Keratinocyte (primary cell): ENCODE measurements at regions not wholly inside any gene's neighbourhood (a gene's known extent, or its start where the extent isn't known, plus 50 kb on each side); places are given as distances from the start of the nearest gene placed in this dataset.

Experiments used
- EZH2 ChIP-seq: IDR thresholded peaks from one replicate; pipeline ENCODE4 v1.6.1; 2012; ENCODE audit warnings: inconsistent platforms, mild to moderate bottlenecking, low read length, moderate library complexity
- TF ChIP-seq, protein P1 (sequence below), 3 experiments: IDR thresholded peaks in 1 of 3; conservative IDR thresholded peaks in 1 of 3; optimal IDR thresholded peaks in 1 of 3; 2 replicates in 2 of 3; 3 replicates in 1 of 3; pipeline versions ENCODE3 to v1.5.1; 2011; ENCODE audit warnings: low read length in 3 of 3, mild to moderate bottlenecking in 3 of 3, moderate library complexity in 2 of 3, control low read depth in 1 of 3, inconsistent platforms in 1 of 3; ENCODE audit not compliant: insufficient read depth in 2 of 3; ENCODE audit errors: extremely low read depth in 1 of 3

DNA sequence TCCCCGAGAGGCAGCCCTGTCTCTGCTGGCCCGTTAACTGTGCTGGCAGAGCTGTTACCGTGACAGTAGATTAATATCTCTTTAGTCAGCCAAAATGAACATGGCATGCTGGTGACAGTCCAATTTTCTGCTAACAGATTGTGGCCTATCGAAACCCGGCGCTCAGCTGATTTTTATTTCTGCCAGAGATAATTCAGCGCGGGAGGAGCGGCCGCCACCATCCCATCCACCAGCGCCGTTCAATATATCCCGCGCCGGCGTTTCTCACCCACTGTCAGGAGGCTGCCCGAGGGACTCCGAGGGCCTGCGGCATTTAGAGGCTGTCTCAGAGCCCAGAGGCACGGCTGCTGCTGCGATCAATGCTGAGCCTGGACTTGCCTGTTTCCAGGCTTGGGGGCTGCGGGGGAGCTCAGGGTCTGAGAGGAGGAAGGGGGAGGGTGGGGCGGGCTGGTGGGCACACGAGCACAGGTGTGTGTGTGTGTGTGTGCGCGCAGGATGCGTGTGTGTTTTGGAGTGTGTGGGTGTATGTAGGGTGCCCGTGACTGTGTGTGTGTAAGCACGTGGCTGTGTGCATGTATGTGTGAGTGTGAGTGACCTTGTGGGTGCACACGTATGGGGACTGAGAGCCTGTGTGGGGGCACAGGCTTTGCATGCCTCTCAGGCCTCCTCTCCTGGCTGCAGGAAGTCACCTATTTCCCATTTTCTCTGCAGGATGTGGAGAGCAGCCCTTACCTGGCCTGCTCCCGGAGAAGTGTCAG, 109.7 kb upstream of the ACTRT2 start:
- TF ChIP-seq, protein P1, sequence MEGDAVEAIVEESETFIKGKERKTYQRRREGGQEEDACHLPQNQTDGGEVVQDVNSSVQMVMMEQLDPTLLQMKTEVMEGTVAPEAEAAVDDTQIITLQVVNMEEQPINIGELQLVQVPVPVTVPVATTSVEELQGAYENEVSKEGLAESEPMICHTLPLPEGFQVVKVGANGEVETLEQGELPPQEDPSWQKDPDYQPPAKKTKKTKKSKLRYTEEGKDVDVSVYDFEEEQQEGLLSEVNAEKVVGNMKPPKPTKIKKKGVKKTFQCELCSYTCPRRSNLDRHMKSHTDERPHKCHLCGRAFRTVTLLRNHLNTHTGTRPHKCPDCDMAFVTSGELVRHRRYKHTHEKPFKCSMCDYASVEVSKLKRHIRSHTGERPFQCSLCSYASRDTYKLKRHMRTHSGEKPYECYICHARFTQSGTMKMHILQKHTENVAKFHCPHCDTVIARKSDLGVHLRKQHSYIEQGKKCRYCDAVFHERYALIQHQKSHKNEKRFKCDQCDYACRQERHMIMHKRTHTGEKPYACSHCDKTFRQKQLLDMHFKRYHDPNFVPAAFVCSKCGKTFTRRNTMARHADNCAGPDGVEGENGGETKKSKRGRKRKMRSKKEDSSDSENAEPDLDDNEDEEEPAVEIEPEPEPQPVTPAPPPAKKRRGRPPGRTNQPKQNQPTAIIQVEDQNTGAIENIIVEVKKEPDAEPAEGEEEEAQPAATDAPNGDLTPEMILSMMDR (optimal IDR thresholded peaks at IDR 0.05 in 1 of 3, IDR thresholded peaks at IDR 0.05 in 1 of 3, conservative IDR thresholded peaks at IDR 0.05 in 1 of 3; ENCODE audit: extremely low read depth in 1 of 3, insufficient read depth in 2 of 3, low read length in 3 of 3) = no peak
- TF ChIP-seq EZH2 = no peak
